Thyroid gland (tissue), 4 donors: ENCODE measurements at regions not wholly inside any gene's neighbourhood (a gene's known extent, or its start where the extent isn't known, plus 50 kb on each side); places are given as distances from the start of the nearest gene placed in this dataset.

ENCODE experiments used
- DNase-seq, 2 donors: peaks; one replicate each; pipeline ENCODE4 v3.0.0-alpha.2; 2019
- H3K27ac ChIP-seq, 3 donors: fragments of 200-600 bp; sonication (generic); 1 replicate in 2 of 3; 2 replicates in 1 of 3; pipeline ENCODE4 v1.5.1; 2016 to 2019; ENCODE audit warnings: mild to moderate bottlenecking in 1 of 3, moderate library complexity in 1 of 3
- H3K27me3 ChIP-seq: fragments of 200-600 bp; sonication (generic); one replicate; pipeline ENCODE4 v1.5.1; 2019
- H3K36me3 ChIP-seq, 2 donors: fragments of 200-600 bp; sonication (generic); one replicate each; pipeline ENCODE4 v1.5.1; 2016 to 2019
- H3K4me1 ChIP-seq, 2 donors: fragments of 200-600 bp; sonication (generic); one replicate each; pipeline ENCODE4 v1.5.1; 2017 to 2019
- H3K4me3 ChIP-seq, 3 donors: fragments of 200-600 bp; sonication (generic); replicated peaks in 1 of 3; 1 replicate in 2 of 3; 2 replicates in 1 of 3; pipeline ENCODE4 v1.5.1; 2016; ENCODE audit warnings: mild to moderate bottlenecking in 1 of 3
- H3K9me3 ChIP-seq: fragments of 200-600 bp; sonication (generic); one replicate; pipeline ENCODE4 v1.5.1; 2017
- POLR2A ChIP-seq, 2 donors: fragments of 450-650 bp; IDR thresholded peaks; one replicate each; pipeline ENCODE4 v1.6.1; 2017; ENCODE audit warnings: antibody characterized with exemption in 2 of 2, mild to moderate bottlenecking in 2 of 2, moderate library complexity in 1 of 2
- WGBS, 2 donors: methylation state at CpG; one replicate each; pipeline ENCODE4 v1.1.5; 2017; 5-methylcytosine and 5-hydroxymethylcytosine counted together
- intact Hi-C: fragments of 100-400 bp; cut with DNase I; formaldehyde crosslinking; loops from one replicate; pipeline ENCODE4 v1.15.1; 2023
- TF ChIP-seq, protein P1 (sequence below), 6 experiments: fragments of 200-600 bp in 3 of 6; fragments of 450-650 bp in 3 of 6; sonication (generic) in 3 of 6; IDR thresholded peaks; one replicate each; pipeline ENCODE4 v1.5.1; 2016 to 2019; ENCODE audit warnings: antibody characterized with exemption in 6 of 6, mild to moderate bottlenecking in 2 of 6, inconsistent platforms in 1 of 6, moderate library complexity in 1 of 6

DNA sequence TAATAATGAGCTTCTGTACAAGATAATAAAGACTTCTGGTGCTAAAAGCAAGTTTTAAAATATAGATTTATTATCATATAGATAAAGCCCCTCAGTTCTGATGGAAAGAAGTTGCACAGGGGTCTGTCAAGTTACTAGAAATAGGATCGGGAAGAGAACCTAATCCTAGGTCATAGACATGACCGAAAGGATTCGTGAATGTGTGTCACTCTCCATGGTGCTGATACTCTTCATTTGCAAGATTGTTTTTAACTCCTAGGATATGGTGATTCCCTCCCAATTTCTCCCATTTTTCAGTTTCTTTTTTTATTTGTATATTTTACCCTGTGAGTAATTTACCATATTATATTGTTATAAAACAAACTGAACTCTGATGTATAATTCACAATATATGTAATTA lies 58.9 kb upstream of the CTNNA2 start:
- Histone ChIP-seq H3K27ac (no peak overlapping the region), H3K4me1 (no peaks in the 10 kb centered on the region), H3K4me3 (no peak overlapping the region), H3K9me3 (no peaks in the 10 kb centered on the region), H3K36me3 (no peaks in the 10 kb centered on the region), H3K27me3 (no peaks in the 10 kb centered on the region)
- no peak for DNase-seq
- WGBS, 2 donors, result 9 to 15% methylated on average over 3 of the region's 3 CpGs
- intact Hi-C loops, result no loop called here
- TF ChIP-seq POLR2A (IDR thresholded peaks at IDR 0.05), result no peak
- TF ChIP-seq, protein P1, sequence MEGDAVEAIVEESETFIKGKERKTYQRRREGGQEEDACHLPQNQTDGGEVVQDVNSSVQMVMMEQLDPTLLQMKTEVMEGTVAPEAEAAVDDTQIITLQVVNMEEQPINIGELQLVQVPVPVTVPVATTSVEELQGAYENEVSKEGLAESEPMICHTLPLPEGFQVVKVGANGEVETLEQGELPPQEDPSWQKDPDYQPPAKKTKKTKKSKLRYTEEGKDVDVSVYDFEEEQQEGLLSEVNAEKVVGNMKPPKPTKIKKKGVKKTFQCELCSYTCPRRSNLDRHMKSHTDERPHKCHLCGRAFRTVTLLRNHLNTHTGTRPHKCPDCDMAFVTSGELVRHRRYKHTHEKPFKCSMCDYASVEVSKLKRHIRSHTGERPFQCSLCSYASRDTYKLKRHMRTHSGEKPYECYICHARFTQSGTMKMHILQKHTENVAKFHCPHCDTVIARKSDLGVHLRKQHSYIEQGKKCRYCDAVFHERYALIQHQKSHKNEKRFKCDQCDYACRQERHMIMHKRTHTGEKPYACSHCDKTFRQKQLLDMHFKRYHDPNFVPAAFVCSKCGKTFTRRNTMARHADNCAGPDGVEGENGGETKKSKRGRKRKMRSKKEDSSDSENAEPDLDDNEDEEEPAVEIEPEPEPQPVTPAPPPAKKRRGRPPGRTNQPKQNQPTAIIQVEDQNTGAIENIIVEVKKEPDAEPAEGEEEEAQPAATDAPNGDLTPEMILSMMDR (IDR thresholded peaks at IDR 0.05), result no peak

DNA sequence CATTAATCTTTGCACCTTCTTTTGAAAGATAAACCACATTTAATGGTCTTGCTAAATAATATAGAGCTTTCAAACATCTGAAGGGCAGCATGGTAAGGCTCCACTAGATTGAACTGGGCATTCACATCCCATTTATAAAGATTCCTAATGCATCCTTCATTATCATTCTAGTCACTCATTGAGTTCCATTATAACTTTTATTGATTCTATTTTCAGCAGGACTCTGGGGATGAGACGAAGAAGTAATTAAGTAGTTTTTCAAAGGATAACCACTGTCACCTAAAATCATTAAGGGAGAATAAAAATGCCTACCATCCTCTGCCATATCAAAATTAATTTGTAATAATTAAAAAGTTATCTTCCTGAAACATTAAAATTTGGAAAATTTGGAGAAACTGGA lies 60.2 kb upstream of the CTNNA2 start:
- Histone ChIP-seq H3K27ac (no peak overlapping the region), H3K4me1 (no peaks in the 10 kb centered on the region), H3K9me3 (no peaks in the 10 kb centered on the region), H3K4me3 (no peak overlapping the region), H3K36me3 (no peaks in the 10 kb centered on the region), H3K27me3 (no peaks in the 10 kb centered on the region)
- 73 to 80% methylated on average over 1 of the region's 1 CpG for WGBS, 2 donors
- TF ChIP-seq, protein P1 (IDR thresholded peaks at IDR 0.05), result no peak
- no peak for TF ChIP-seq POLR2A (IDR thresholded peaks at IDR 0.05)
- no peak for DNase-seq
- intact Hi-C loops, result no loop called here

DNA sequence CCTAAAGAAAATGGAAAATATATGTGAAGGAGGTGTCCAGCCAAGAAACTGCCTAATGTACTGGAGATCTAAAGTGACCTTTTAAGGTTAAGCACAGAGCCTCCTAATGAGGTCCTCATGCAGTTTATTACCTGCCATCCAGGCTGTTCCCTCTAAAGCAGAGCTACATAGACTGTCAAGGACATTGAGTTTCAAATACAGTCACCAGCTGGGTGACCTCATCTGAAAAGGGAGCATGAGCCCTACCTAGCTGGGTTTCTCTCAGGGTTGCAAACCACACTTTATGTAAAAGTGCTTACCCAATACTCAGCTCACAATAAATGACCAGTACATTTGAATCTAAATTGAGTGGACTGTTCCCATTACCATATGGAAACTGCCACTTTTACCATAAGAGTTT lies 65.4 kb upstream of the CTNNA2 start:
- TF ChIP-seq, protein P1 (IDR thresholded peaks at IDR 0.05), result no peak
- TF ChIP-seq POLR2A (IDR thresholded peaks at IDR 0.05), result no peak
- no peak for DNase-seq
- Histone ChIP-seq H3K4me3 (no peak overlapping the region), H3K27me3 (no peaks in the 10 kb centered on the region), H3K27ac (no peak overlapping the region), H3K9me3 (no peaks in the 10 kb centered on the region), H3K4me1 (no peaks in the 10 kb centered on the region), H3K36me3 (no peaks in the 10 kb centered on the region)
- intact Hi-C loops, result no loop called here

DNA sequence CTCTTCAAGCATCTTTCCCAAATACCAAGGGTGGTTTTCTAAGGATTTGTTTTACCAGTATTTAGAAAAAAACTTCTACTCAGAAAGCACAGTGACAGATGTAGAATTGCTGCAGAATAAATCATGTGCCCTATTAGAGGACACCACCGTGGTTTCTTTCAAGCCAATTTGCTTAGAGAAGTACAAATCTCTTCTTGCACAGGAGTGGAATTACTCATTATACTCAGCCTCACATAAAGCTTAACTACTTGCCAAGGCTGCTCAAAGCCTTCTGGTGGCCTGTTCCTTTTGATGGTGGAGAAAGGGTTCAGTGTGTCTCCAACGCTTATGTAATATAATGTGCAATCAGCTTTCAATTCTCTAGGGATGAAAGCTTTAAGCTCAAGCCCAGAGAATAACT lies 66.5 kb upstream of the CTNNA2 start:
- Histone ChIP-seq H3K4me3 (no peak overlapping the region), H3K9me3 (no peaks in the 10 kb centered on the region), H3K27me3 (no peaks in the 10 kb centered on the region), H3K27ac (no peak overlapping the region), H3K36me3 (no peaks in the 10 kb centered on the region), H3K4me1 (no peaks in the 10 kb centered on the region)
- no peak for DNase-seq
- intact Hi-C loops, result no loop called here
- TF ChIP-seq POLR2A (IDR thresholded peaks at IDR 0.05), result no peak
- TF ChIP-seq, protein P1 (IDR thresholded peaks at IDR 0.05), result no peak
- WGBS, 2 donors, result 72 to 74% methylated on average over 2 of the region's 2 CpGs

DNA sequence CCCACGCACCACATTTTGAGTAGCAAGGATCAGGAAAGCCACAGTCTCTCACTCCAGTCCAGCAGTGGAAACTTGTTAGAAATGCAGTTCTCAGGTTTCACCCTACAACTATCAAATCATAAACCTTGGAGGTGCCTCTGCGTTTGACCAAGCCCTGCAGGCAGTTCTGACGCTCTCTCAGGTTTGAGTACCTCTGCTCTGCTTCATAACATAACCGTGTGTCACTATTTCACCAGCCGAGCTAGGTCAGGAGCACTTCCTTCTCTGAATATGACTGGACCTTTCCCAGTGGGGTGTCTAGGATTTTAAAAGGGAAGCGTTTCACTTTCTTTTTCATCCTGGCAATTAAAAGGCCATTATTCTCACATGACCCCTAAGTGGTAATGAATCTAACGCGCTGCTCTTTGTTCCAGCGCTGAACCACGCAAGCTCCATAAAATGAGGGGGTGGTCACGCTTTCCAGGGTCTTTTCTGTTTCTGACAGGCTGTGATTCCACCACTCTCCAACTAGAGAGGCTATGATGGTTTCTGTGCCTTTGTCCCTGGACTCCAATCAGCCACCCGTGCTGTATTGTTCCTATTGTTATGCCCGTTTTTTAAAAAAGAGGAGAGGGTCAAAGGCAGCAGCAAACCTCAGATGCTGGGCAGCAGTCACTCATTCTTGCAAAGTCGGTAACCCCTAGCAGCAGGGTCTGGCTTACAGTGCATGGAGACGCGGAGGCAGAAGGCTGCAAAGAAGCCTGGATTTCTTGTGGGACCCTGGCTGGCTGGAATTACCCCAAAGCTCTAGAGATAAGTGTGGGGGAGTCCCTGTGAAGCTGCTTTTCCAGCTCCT lies 75.2 kb upstream of the CTNNA2 start:
- intact Hi-C loops, result no loop called here
- no peaks in the 10 kb centered on the region for H3K27me3 ChIP-seq
- 44 to 55% methylated on average over 16 of the region's 16 CpGs for WGBS, 2 donors

More for the DNA sequence above, 75.2 kb upstream of the CTNNA2 start:
- TF ChIP-seq, protein P1 (IDR thresholded peaks at IDR 0.05), result no peak
- TF ChIP-seq POLR2A (IDR thresholded peaks at IDR 0.05), result no peak
- Histone ChIP-seq H3K4me3 (no peak overlapping the region), H3K36me3 (no peaks in the 10 kb centered on the region), H3K27ac (no peak overlapping the region), H3K9me3 (no peaks in the 10 kb centered on the region), H3K4me1 (no peaks in the 10 kb centered on the region)
- no peak for DNase-seq
